Right ventricle myocardium superior (tissue), 1 donor: ENCODE measurements at regions not wholly inside any gene's neighbourhood (a gene's known extent, or its start where the extent isn't known, plus 50 kb on each side); places are given as distances from the start of the nearest gene placed in this dataset.
A peak's percentile ranks its signal among the peaks of the same experiment; 100 is the strongest.
"Not testable (repeated sequence)": the region's sequence is repeated elsewhere in the genome, so short reads cannot be mapped to it uniquely, and the experiment has no call there.

Source experiments
- ATAC-seq: fragments of 200-7000 bp; cut with Tn5 transposase; one replicate; pipeline ENCODE4 v1.9.1; 2020; ENCODE audit warnings: mild to moderate bottlenecking; ENCODE audit not compliant: poor library complexity
- DNase-seq: peaks from one replicate; pipeline ENCODE4 v3.0.0-alpha.2; 2020
- intact Hi-C: fragments of 100-400 bp; cut with DNase I; formaldehyde crosslinking; loops from one replicate; pipeline ENCODE4 v1.11.2; 2022
- donor health status: DM: no; HTN: yes; CAD: no; lungs with severe emphysema.

DNA sequence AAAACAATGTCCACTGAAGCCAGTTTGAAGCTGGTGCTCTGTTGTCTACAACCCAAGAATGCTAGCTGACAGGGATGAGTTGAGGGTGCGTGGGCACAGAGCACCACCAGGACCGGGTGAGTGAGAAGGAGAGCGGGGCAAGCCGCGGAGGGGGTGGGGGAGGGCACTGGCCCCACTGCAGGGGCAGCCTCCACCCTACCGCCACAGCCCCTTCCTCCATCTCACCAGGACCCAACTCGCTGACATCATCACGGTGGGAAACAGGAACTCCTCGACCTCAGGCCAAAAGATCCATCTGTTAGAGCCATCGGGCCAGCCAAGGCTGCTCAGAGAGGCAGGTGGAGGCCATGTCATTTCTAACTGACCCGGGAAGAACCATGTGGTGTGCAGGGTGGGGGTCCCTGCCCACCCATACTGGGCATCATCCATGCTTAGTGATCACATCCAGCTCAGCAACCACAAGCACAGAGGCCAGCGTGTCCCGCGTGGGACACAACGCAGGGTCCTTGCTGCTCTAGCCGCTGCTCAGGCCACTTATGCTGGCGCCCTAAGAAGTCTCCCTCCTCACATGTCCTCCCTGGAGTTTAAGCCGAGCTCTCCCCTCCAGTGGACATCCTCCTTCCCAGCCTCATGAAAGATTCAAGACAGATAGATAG, 57.6 kb upstream of the GATA2 start:
- DNase-seq (no peak), ATAC-seq (no peak)
- intact Hi-C loops, result no loop called here

GRCh38 chr3:128550113-128550440, 57.1 kb upstream of the GATA2 start:
- ATAC-seq, result no peak
- intact Hi-C loops, result no loop called here
- DNase-seq, result no peak

- ATAC-seq (peak; percentile 67), DNase-seq (peak; percentile 81)
- intact Hi-C loops, result no loop called here
Observed at GRCh38 chr3:128549283-128550112, 56.5 kb upstream of the GATA2 start.

- ATAC-seq (no peak), DNase-seq (no peak)
- intact Hi-C loops, result no loop called here
Observed at GRCh38 chr3:128548426-128549282, 55.7 kb upstream of the GATA2 start.

DNA sequence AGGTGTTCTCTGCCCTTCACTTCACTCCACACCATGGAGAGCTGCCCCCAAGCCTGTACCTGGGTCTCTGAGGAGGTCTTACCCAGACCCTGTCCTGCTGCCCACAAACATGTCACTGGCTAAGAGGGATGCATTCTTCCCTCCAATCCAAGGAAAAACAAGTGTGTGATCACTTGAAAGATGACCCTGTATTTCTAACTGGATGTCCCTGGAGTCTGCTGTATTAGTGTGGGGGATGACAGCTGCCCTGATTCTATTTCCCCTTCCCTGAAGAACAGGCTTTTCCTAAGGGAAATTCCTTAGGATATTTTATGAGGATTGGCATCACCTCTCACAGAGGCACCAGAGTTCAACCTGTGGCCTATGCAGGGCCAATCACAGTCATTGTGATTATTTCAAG, 55.0 kb upstream of the GATA2 start:
- no peak for ATAC-seq
- no peak for DNase-seq
- intact Hi-C loops, result no loop called here

DNA sequence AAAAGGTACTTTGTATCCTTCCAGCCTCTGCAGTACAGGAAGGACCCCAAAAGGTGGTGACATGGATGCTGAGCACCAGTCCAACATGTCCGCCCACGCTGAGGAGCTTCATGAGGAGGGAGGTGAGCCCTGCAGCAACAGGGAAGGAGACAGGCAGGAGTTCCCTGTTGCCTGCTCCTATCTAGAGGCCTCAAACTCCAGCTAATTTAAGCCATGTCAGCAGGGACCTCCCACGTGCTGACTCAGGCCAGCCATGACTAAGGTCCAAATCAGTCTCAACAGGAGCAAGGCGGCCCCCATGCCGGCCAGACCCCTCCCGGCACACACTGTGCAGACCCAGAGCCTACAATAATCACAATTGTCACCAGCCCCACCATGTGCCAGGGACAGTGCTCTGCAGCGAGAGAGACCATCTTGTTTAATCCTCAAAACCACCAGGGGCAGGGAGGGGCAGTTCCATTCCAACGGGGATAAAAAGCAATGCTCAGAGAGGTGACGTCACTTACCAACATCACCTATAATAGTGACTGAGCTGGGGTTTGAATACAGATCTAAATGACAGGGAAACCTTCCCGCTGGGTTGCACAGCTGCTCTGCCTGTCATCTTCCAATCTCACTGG, 54.5 kb upstream of the GATA2 start:
- DNase-seq (no peak), ATAC-seq (no peak)
- intact Hi-C loops, result no loop called here

- intact Hi-C loops, result no loop called here
- no peak for DNase-seq
- ATAC-seq, result no peak
Observed at GRCh38 chr3:128546646-128547045, 53.6 kb upstream of the GATA2 start.

- no peak for DNase-seq
- ATAC-seq, result no peak
- intact Hi-C loops, result no loop called here
Observed at GRCh38 chr3:128545120-128545752, 52.2 kb upstream of the GATA2 start.

- ATAC-seq (no peak), DNase-seq (no peak)
- intact Hi-C loops, result no loop called here
Observed at GRCh38 chr3:128544190-128544589, 51.2 kb upstream of the GATA2 start.

DNA sequence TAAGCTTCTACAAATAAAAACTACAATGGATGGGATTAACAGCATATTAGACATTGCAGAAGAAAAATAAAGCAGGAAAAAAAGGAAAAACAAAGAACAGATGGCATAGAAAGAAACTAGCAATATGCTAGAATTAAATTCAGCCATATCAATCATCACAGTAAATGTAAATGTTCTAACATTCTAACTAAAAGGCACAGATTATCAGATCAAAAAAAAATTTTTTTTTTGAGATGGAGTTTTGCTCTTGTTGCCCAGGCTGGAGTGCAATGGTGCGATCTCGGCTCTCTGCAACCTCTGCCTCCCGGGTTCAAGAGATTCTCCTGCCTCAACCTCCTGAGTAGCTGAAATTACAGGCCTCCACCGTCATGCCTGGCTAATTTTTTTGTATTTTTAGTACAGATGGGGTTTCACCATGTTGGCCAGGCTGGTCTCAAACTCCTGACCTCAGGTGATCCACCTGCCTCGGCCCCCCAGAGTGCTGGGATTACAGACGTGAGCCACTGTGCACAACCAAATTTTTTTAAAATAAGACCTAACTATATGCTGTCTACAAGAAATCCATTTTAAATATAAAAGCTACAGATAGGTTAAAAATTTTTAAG, 50.7 kb upstream of the GATA2 start:
- ATAC-seq, DNase-seq, intact Hi-C loops: not testable (repeated sequence)
